HG02938 (cell line): ENCODE measurements at regions not wholly inside any gene's neighbourhood (a gene's known extent, or its start where the extent isn't known, plus 50 kb on each side); places are given as distances from the start of the nearest gene placed in this dataset.
"Not testable (repeated sequence)": the region's sequence is repeated elsewhere in the genome, so short reads cannot be mapped to it uniquely, and the experiment has no call there.

Experiments
- ATAC-seq: cut with Tn5 transposase; IDR thresholded peaks from one replicate; pipeline ENCODE4 v1.9.1; 2021; ENCODE audit warnings: mild to moderate bottlenecking, moderate library complexity; ENCODE audit not compliant: unreplicated experiment

- no peak for ATAC-seq
These were observed 1226.0 kb upstream of the SEL1L start for GRCh38 chr14:82759656-82760055.

DNA sequence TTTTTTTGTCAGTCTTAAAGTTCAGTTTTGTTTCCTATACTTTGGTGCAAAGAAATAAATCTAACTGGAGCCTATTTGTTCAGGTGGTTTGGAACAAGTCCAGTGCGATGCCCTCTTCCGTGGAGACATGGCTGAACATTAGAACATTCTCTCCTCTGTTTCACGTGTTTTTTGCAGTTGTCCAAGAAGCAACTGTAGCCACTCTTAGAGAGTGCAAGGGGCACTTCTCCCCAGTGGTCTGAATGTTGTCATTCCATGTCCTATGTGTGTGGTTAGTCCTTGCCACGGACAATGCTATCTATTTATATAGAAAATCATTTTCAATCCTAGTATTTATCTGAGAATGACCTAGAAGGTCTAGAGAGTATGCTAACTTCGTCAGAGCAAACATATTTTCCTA lies 1232.5 kb upstream of the SEL1L start:
- no peak for ATAC-seq

DNA sequence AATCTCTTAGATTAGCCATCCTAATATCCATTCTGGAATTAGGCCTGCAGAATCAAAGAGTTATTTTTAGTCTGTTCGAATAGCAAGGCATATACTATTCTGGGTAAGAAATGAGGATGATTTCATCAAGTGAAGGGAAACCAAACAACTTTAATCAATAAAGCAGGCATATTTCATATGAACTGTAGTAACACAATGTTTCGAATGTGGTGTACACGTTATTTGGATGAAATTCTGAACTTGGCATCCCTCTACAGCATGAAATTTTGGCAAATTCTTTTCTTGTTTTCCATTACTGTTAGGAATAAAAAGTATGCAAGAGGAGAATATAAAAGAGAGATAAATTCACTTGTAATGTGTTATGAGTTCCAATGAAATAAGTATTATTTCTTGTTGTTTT lies 1233.3 kb upstream of the SEL1L start:
- ATAC-seq, result no peak

DNA sequence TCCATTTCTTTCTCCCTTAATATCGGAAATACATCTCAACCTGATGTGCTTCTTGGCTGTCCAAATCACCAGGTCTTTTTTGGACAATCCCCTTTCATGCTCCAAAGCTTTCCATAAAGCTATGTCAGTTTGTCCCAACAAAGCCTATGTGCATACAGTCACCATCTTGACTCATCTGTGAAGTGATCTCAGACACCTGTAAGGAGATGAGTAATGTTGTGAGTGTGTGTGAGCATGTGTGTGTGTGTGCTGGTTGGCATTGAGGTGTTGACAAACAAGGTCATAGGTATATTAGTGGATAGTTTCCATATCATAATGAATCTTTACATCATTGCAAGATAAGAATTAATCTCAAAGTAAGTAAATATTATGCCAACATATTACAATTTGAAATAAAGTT lies 1243.3 kb upstream of the SEL1L start:
- ATAC-seq, result no peak

DNA sequence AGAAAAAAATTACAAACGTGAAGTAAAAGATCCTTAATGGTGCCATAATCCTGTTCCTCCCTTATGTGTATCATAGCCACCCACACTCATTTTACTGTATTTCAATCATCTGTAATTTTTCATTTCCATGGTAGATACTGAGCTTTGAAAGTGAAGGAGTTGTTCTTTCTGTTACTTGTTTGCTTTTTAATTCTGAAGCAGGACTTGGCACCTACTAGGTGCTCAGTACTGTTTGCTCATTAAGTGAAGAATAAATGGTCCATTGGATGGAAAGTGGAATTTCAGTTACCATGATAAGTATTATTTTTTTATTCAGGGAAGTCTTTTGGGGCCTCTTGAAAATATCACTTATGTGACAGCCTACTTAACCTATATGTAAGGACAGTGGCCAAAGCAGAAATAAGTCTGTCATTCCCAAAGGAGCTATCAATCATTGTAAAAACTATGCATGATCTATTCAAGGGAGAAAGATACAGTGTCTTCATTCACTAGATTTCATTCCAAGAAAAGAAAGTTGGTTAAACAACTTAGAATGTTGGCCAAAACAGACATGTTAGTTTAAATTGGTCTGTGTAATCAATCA lies 1244.4 kb upstream of the SEL1L start:
- no peak for ATAC-seq

DNA sequence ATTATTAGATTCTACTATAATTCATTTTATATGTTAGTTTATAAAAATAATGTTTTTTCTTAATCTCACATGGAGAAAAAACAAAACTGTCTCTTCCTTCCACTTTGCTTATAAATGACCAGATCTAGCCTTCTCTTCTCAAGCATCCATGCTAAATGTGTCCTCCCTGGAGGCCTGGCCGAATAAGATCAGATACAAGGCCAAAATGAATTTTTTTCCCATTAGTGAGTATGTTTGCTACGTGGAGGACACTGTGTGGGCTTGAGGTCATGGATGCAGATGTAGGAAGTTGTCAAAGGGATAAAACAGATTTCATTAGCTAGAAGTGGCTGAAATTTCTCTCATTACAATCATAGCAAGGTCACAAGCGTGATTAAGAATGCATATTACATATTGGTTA lies 1244.9 kb upstream of the SEL1L start:
- ATAC-seq, result no peak

GRCh38 chr14:82779301-82779700 lies 1245.6 kb upstream of the SEL1L start:
- no peak for ATAC-seq

- no peak for ATAC-seq
These were observed 1252.3 kb upstream of the SEL1L start for GRCh38 chr14:82785756-82786482.

DNA sequence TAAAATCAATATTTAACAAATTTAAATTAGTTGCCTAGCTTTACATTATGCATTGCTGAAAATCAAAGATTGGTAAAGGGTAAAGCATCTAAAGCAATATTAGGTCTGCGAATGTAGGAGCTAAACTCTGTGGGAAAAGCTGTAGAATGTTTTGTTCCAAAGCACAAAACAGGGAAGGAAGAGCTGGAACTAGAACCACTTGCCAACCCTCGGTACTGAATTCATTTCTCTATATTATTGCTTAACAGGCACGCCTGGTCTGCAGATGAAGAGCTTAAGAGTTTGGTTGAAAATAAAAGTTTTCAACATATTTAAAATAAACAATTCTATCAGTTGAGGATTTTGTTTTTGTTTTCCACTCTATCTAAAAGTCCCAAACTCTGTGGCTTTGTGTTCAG lies 1252.8 kb upstream of the SEL1L start:
- ATAC-seq, result no peak

DNA sequence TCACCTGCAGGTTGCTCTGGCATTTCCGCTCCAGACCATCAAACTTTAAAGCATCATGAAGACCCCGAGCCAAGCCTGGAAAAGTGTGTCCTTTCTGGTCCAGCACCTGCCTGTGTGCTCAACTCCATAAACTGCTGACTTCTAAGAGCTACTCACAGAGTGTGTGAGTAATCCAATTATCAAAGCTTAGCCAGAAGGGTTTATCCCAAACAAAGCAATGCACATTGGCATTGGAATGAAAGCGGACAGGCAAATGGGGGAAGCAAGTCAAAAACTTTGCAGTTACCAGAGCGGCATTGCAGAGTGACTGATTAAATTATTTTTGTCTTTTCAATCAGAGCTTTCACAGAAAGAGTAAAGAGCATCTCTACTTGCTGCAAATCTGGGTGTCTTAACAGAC lies 1262.4 kb upstream of the SEL1L start:
- no peak for ATAC-seq

- no peak for ATAC-seq
These were observed 1264.6 kb upstream of the SEL1L start for GRCh38 chr14:82798276-82798675.

DNA sequence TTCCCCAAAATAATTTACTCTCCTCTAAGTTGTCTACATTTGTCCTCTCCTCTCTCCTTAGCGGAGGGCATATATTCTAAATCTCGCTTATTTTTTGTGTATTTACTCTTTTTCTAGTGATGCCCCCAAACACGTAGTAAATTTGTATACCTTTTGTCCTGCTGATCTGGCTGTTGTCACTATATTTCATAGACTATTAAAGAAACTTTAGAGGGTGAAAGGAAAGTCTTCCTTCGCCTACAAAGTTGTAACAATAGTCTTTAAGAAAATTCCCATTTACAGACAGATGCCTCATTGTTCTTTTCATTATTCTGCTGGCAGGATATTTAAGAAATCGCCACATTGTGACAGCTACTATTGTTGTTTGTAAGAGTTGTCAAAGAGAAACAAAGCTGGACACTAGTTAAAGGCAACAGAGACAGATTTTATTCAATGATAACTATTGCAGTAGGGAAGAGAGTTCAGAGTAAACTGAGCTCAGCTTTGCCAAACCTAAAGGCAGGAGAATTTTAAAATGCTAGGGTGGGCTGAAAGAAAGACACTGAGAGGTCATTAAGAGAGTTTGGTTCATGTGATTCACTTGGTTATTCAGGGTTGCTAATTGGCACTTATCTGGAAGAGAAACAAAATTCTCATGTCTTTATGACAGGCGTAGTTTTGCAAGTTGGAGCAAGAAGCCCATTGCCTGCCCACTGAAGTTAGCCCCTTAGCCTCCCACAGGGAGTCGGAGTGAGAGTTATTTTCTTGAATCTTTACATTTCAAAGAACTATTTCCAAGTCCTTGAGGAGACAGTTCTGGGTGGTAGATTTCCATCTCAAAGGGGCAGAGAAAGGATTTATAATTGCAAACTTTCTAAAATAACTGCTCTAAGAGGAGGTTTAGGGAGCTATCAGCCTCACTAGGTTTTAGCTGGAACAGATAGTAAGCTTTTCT lies 1272.5 kb upstream of the SEL1L start:
- ATAC-seq, result no peak

GRCh38 chr14:82811246-82811645 lies 1277.6 kb upstream of the SEL1L start:
- ATAC-seq, result no peak

- ATAC-seq, result not testable (repeated sequence)
These were observed 1280.7 kb upstream of the SEL1L start for GRCh38 chr14:82814339-82814738.

- ATAC-seq, result no peak
These were observed 1296.9 kb upstream of the SEL1L start for GRCh38 chr14:82830596-82830995.

- no peak for ATAC-seq
These were observed 1302.8 kb upstream of the SEL1L start for GRCh38 chr14:82836256-82836950.

DNA sequence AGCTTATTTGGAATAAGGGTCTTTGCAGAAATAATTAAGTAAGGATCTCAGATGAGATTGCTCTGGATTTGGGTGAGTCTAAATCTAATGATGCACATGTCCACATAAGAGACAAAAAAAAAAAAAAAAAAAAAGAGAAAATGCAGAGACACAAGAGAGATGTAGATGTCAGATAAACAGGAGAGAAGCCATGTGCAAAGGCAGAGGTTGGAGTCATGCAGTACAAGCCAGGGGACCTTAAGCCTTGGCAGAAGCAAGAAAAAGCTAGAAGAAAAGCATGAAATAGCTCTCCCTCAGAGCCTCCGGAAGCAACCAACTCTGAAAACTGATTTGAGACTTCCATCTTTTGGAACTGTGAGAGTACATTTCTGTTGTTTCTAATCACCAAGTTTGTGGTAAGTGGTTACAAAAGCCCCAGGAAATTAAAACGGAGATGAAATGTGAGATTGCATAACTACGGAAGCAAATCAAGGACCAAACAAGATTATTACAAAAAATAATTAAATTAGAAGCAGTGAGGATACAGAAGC lies 1304.0 kb upstream of the SEL1L start:
- no peak for ATAC-seq

DNA sequence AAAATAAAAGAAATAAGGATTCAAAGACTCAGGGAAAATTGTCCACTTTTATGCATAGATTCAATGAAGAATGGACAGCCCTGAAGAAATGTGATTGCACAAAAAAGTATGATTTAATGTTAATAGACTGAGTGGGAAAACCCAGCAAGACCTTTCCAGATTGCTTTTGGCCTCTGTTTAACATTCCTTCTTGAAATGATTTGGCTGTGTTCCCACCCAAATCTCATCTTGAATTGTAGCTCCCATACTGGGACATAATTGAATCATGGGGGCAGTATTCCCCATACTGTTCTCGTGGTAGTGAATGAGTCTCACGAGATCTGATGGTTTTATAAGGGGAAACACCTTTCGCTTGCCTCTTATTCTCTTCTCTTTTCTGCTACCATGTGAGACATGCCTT lies 1316.9 kb upstream of the SEL1L start:
- no peak for ATAC-seq

- no peak for ATAC-seq
These were observed 1320.5 kb upstream of the SEL1L start for GRCh38 chr14:82854131-82854530.

GRCh38 chr14:82854901-82855300 lies 1321.2 kb upstream of the SEL1L start:
- ATAC-seq, result no peak

DNA sequence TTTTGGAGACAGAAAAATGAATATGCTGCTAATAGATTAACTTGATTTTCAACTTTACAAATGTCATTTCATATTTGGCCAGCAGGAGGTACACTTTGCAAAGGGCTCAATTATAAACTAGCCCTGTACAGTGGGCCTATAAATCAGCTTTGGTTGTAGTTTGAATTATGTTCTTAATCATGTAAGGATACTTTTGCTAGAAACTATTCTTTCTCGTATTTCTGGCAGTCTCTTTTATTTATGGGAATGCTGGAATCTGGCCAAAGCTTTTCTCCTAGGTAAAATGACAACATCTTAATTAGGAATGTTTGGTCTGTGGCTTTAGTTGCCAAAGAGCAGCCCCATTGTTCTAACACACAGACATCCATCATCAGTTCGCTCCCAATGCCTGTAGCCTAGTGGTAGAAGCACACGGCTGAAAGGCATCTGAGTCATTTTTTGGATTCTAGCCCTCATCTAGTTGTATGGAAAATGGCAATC lies 1322.3 kb upstream of the SEL1L start:
- no peak for ATAC-seq
